ENCODE measurements at regions not wholly inside any gene's neighbourhood (a gene's known extent, or its start where the extent isn't known, plus 50 kb on each side); places are given as distances from the start of the nearest gene placed in this dataset.

GRCh38 chr4:110850461-110851442 is 227.9 kb upstream of the PITX2 start:
- no peak for TF ChIP-seq CTCF (IDR thresholded peaks at IDR 0.05)
- no peaks in the 10 kb centered on the region for H3K9me3 ChIP-seq (replicated peaks in 1 of 2; ENCODE audit: control insufficient read depth in 1 of 2, insufficient read depth in 1 of 2, low read length in 2 of 2)
- no peaks in the 10 kb centered on the region for H3K36me3 ChIP-seq (replicated peaks in 1 of 2; ENCODE audit: control insufficient read depth in 1 of 2, insufficient read depth in 2 of 2, low read length in 2 of 2)
- H2AFZ ChIP-seq (ENCODE audit: insufficient read depth, low read depth, low read length, poor library complexity, severe bottlenecking) = no peak overlapping the region
- Mint-ChIP-seq H3K4me1 (no peaks in the 10 kb centered on the region), H3K36me3 (no peaks in the 10 kb centered on the region), H3K9me3 (no peaks in the 10 kb centered on the region), H3K27ac (peak overlapping the region in 1 of 7 donors; percentile 11), H3K27me3 (ENCODE audit: low read depth in 3 of 3) (peaks cover 0 to 1% (median 0%) of the 10 kb centered on the region in 3 donors), H3K4me3 (no peak overlapping the region)
- H3K4me1 ChIP-seq (ENCODE audit: control insufficient read depth in 1 of 2, insufficient read depth in 2 of 2, low read length in 2 of 2) = no peaks in the 10 kb centered on the region
- H3K79me2 ChIP-seq (ENCODE audit: insufficient read depth, low read length) = no peaks in the 10 kb centered on the region
- no peaks in the 10 kb centered on the region for H3K27me3 ChIP-seq (ENCODE audit: control insufficient read depth in 2 of 2, insufficient read depth in 2 of 2, low read length in 2 of 2)
- H3K4me2 ChIP-seq (replicated peaks; ENCODE audit: extremely low read depth, low read length, poor library complexity, severe bottlenecking) = no peak overlapping the region
- no peak overlapping the region for H3K9ac ChIP-seq (ENCODE audit: insufficient read depth, low read length, poor library complexity, severe bottlenecking)
- DNase-seq = no peak
- 77% methylated on average over 9 of the region's 12 CpGs for WGBS (ENCODE audit: insufficient coverage)
- no peak overlapping the region for H3K27ac ChIP-seq (ENCODE audit: low read depth in 1 of 2, low read length in 2 of 2)
- intact Hi-C loops (cut with micrococcal nuclease) = no loop called here
- no peaks in the 10 kb centered on the region for H4K20me1 ChIP-seq (ENCODE audit: insufficient read depth, low read length)
- H3K4me3 ChIP-seq (replicated peaks in 1 of 3; ENCODE audit: low read depth in 2 of 3, low read length in 3 of 3) = no peak overlapping the region

DNA sequence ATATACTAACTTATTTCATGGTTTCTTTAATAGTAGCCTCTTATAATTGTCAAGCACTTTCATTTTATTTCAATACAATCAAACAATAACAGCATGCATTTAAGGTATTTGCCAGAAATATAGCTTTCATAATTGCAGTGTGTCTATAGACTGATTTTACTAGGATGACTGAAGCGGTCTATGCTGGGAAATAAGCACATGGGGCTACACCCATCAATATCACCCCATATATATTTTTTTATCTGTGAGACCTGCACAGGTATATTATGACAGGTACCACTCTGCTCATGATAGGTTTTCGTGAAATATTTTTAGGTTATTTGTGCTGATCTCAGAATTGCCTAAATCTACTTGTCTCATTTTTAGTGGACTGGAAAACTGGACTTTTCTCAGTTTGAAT is 229.1 kb upstream of the PITX2 start:
- no peaks in the 10 kb centered on the region for H3K27me3 ChIP-seq (ENCODE audit: control insufficient read depth in 2 of 2, insufficient read depth in 2 of 2, low read length in 2 of 2)
- H3K4me3 Mint-ChIP-seq = no peak overlapping the region
- H3K79me2 ChIP-seq (ENCODE audit: insufficient read depth, low read length) = no peaks in the 10 kb centered on the region
- intact Hi-C loops (cut with micrococcal nuclease) = no loop called here
- H3K27ac ChIP-seq (ENCODE audit: low read depth in 1 of 2, low read length in 2 of 2) = no peak overlapping the region
- H3K4me1 ChIP-seq (ENCODE audit: control insufficient read depth in 1 of 2, insufficient read depth in 2 of 2, low read length in 2 of 2) = no peaks in the 10 kb centered on the region
- no peaks in the 10 kb centered on the region for H3K4me1 Mint-ChIP-seq
- H3K36me3 ChIP-seq (replicated peaks in 1 of 2; ENCODE audit: control insufficient read depth in 1 of 2, insufficient read depth in 2 of 2, low read length in 2 of 2) = no peaks in the 10 kb centered on the region
- no peak overlapping the region for H2AFZ ChIP-seq (ENCODE audit: insufficient read depth, low read depth, low read length, poor library complexity, severe bottlenecking)
- H3K27me3 Mint-ChIP-seq (ENCODE audit: low read depth in 3 of 3) = peaks cover 0 to 1% (median 0%) of the 10 kb centered on the region in 3 donors
- no peak overlapping the region for H3K4me2 ChIP-seq (replicated peaks; ENCODE audit: extremely low read depth, low read length, poor library complexity, severe bottlenecking)
- no peak overlapping the region for H3K27ac Mint-ChIP-seq
- no peaks in the 10 kb centered on the region for H3K9me3 Mint-ChIP-seq
- no peaks in the 10 kb centered on the region for H4K20me1 ChIP-seq (ENCODE audit: insufficient read depth, low read length)
- H3K4me3 ChIP-seq (replicated peaks in 1 of 3; ENCODE audit: low read depth in 2 of 3, low read length in 3 of 3) = no peak overlapping the region
- no peaks in the 10 kb centered on the region for H3K9me3 ChIP-seq (replicated peaks in 1 of 2; ENCODE audit: control insufficient read depth in 1 of 2, insufficient read depth in 1 of 2, low read length in 2 of 2)
- no peak for DNase-seq
- no peak for TF ChIP-seq CTCF (IDR thresholded peaks at IDR 0.05)
- no CpG with 5 or more reads among the region's 2 CpGs for WGBS (ENCODE audit: insufficient coverage)
- no peak overlapping the region for H3K9ac ChIP-seq (ENCODE audit: insufficient read depth, low read length, poor library complexity, severe bottlenecking)
- H3K36me3 Mint-ChIP-seq = no peaks in the 10 kb centered on the region

Measured in CD14-positive monocyte (primary cell).